Activated CD8-positive, alpha-beta T cell treated with anti-CD3 and anti-CD28 coated beads, Interleukin-2, amount 10 ng/mL, durations not matched to agents 7 days and 5 days (primary cell): ENCODE measurements at regions not wholly inside any gene's neighbourhood (a gene's known extent, or its start where the extent isn't known, plus 50 kb on each side); places are given as distances from the start of the nearest gene placed in this dataset.
"Not testable (repeated sequence)": the region's sequence is repeated elsewhere in the genome, so short reads cannot be mapped to it uniquely, and the experiment has no call there.

Experiments
- ATAC-seq: fragments of 150-1000 bp; cut with Tn5 transposase; one replicate; pipeline ENCODE4 v1.10.0; 2021; ENCODE audit warnings: moderate library complexity
- CTCF ChIA-PET: fragments of 350-600 bp; sonication (Branson Sonifier 250); formaldehyde crosslinking; loops from one replicate; lab custom pipeline; 2021; ENCODE audit warnings: antibody characterized with exemption; lab: Charles Lee
- POLR2A ChIA-PET: fragments of 350-600 bp; sonication (Branson Sonifier 250); formaldehyde crosslinking; loops from one replicate; lab custom pipeline; 2021; ENCODE audit warnings: antibody characterized with exemption; lab: Charles Lee
- DNase-seq: peaks from one replicate; pipeline ENCODE4 v3.0.0-alpha.2; 2020
- H3K27ac Mint-ChIP-seq: one replicate; pipeline ENCODE4 v1.8.0; 2021; ENCODE audit warnings: mild to moderate bottlenecking, mixed read lengths
- H3K27me3 Mint-ChIP-seq: one replicate; pipeline ENCODE4 v1.8.0; 2021; ENCODE audit warnings: low read depth, mixed read lengths
- H3K36me3 Mint-ChIP-seq: one replicate; pipeline ENCODE4 v1.8.0; 2021; ENCODE audit warnings: low read depth, mixed read lengths
- H3K4me1 Mint-ChIP-seq: one replicate; pipeline ENCODE4 v1.8.0; 2021; ENCODE audit warnings: low read depth, mixed read lengths
- H3K4me3 Mint-ChIP-seq: one replicate; pipeline ENCODE4 v1.8.0; 2021; ENCODE audit warnings: mild to moderate bottlenecking, mixed read lengths
- H3K9me3 Mint-ChIP-seq: one replicate; pipeline ENCODE4 v1.8.0; 2022; ENCODE audit warnings: mixed read lengths; ENCODE audit not compliant: insufficient read depth

DNA sequence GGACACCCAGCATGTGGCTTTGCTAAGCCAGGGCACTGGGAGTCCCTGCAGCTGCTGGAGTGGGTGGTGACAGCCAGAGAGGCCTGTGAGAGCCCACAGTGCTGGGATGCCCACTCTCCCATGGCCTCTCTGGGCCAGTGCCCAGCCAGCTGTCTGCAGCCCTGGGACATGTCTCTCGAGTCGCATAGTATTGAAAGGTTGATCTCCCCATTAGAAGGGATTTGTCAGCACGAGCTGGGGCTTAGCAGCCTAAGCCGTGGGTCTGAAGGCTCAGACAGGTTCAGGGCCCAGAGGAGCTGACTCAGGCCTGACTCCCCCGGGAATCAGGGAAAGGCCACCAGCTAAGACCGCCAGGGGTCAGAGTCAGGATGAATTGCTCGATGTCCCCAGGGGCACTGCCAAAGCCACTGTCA is 53.5 kb downstream of the FOXD2 start:
- ChIA-PET POLR2A (no interaction called here), CTCF (no interaction called here)
- no peaks in the 10 kb centered on the region for H3K4me1 Mint-ChIP-seq
- H3K27me3 Mint-ChIP-seq = peaks cover 16% of the 10 kb centered on the region
- no peak overlapping the region for H3K27ac Mint-ChIP-seq
- no peaks in the 10 kb centered on the region for H3K36me3 Mint-ChIP-seq
- H3K9me3 Mint-ChIP-seq = no peaks in the 10 kb centered on the region
- no peak overlapping the region for H3K4me3 Mint-ChIP-seq
- no peak for ATAC-seq
- DNase-seq = no peak

DNA sequence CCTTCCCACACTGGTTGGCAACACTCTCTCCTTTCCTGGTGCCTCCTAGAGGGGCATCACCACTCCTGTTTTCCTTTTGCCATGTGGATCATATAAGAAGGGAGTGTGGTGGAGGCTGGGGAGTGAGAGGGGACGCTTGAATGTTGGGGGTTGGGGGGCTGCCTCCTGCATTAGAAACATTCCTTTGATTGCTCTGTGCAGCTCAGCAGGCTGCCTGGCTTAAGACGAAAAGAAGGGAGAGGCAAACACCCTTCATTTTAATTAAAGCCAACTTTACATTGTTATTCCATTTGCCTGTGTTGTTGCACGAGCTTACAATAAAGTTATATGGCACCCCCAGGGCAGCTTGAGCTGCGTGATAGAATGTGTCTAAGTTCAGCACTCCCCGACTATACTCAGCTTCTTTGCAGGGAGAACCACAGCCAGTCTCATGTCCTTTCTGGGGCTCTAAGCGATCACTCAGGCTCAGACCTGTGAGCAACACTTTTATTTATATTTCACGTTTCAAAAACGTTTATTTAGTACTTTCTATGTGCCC is 57.4 kb downstream of the FOXD2 start:
- ATAC-seq (no peak), DNase-seq (no peak)
- H3K27ac Mint-ChIP-seq = no peak overlapping the region
- H3K9me3 Mint-ChIP-seq = no peaks in the 10 kb centered on the region
- POLR2A ChIA-PET = no interaction called here
- H3K27me3 Mint-ChIP-seq = peaks cover 23% of the 10 kb centered on the region
- CTCF ChIA-PET = interaction anchor here (1.3 to 1.8 kb wide), 2 partner anchors 59 to 63 kb away, joined by 3 to 4 read pairs; no protein-coding TSS in a partner anchor
- no peaks in the 10 kb centered on the region for H3K36me3 Mint-ChIP-seq
- H3K4me3 Mint-ChIP-seq = no peak overlapping the region
- no peaks in the 10 kb centered on the region for H3K4me1 Mint-ChIP-seq

DNA sequence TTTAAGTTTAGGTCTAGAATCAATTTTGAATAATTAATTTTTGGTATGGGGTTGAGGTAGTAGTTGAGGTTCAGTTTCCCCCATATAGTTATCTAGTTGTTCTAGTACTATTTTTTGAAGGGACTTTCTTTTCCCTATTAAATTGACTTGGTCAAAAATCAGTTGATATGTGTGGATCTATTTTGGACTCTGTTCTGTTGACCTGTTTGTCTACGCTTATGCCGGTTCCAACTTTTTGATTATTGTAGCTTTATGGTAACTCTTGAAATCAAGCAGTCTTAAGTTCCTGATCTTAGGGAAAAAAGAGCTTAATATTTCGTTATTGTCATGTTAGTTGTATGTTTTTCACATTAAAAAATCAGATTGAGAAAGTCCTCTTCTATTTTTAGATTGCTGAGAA is 60.7 kb downstream of the FOXD2 start:
- ATAC-seq = no peak
- POLR2A ChIA-PET = no interaction called here
- H3K9me3 Mint-ChIP-seq = no peaks in the 10 kb centered on the region

DNA sequence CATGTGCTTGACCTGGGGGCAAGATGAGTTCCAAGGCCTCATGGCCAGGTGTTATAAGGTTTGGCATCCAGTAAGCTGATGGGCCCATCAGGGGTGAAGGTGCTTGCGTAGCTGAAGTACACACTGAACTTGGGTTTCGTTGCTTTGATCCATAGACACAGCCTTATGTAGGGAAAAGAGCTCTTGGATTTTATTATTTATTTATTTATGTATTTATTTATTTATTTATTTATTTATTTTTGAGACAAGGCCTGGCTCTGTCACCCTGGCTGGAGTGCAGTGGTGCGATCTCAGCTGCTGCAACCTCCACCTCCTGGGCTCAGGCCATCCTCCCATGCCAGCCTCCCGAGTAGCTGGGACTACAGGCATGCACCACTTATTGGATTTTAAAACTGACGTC is 63.2 kb downstream of the FOXD2 start:
- Mint-ChIP-seq H3K4me3 (no peak overlapping the region), H3K4me1 (no peaks in the 10 kb centered on the region), H3K36me3 (no peaks in the 10 kb centered on the region), H3K27me3 (peaks cover 29% of the 10 kb centered on the region), H3K9me3 (no peaks in the 10 kb centered on the region), H3K27ac (no peak overlapping the region)
- ATAC-seq (no peak), DNase-seq (no peak)
- CTCF ChIA-PET = interaction anchor here (0.7 to 1.2 kb wide), 4 partner anchors 16 to 225 kb away, joined by 3 to 4 read pairs (median 3); no protein-coding TSS in a partner anchor
- POLR2A ChIA-PET = no interaction called here

More for the DNA sequence above, 60.7 kb downstream of the FOXD2 start:
- no peak overlapping the region for H3K4me3 Mint-ChIP-seq
- H3K27me3 Mint-ChIP-seq = peaks cover 26% of the 10 kb centered on the region
- CTCF ChIA-PET = interaction anchor here (0.9 kb wide), 1 partner anchor 227 kb away, joined by 3 read pairs; no protein-coding TSS in a partner anchor
- H3K4me1 Mint-ChIP-seq = no peaks in the 10 kb centered on the region
- no peak overlapping the region for H3K27ac Mint-ChIP-seq
- no peaks in the 10 kb centered on the region for H3K36me3 Mint-ChIP-seq
- no peak for DNase-seq

DNA sequence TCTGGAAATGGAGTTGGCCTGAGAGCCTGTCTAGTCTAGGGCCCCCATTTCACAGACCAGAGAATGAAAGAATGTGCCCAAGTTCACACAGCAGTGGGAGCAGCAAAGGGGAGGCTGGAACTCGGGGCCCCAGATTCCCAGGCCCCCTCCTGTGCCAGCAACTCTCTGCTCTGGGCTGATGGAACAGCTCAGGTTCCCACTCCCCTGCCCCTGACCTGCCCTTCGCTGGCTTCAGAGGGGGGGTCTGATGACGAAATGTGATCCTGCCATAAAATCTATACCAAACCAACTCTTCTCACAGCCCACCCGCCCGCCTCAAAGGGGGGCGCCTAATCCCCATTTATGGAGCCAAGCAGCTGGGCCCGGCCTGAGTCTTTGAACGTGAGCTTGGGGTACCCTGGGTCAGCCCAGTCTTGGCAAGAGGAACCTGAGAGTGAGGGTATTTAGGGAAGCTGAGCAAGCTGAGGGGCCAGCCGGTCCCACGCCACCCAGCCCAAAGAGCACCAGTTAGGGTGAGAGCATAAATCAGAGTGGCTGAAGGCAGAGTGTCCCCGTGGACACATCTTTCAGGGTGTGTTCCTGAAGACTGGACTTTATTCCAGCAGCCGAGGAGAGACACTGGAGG is 65.0 kb downstream of the FOXD2 start:
- CTCF ChIA-PET = no interaction called here
- no peaks in the 10 kb centered on the region for H3K9me3 Mint-ChIP-seq

DNA sequence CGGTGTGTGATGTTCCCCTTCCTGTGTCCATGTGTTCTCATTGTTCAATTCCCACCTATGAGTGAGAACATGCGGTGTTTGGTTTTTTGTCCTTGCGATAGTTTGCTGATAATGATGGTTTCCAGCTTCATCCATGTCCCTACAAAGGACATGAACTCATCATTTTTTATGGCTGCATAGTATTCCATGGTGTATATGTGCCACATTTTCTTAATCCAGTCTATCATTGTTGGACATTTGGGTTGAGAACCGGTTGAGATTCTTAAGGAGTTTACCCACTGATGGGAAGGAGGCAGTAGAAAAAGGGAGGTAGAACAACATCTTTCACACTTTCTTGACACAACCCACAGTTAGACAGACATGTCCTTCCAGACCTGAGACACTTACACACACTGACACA is 67.0 kb downstream of the FOXD2 start:
- H3K9me3 Mint-ChIP-seq, ATAC-seq, DNase-seq, POLR2A ChIA-PET, H3K4me3 Mint-ChIP-seq, CTCF ChIA-PET, H3K4me1 Mint-ChIP-seq, H3K27ac Mint-ChIP-seq, H3K36me3 Mint-ChIP-seq: not testable (repeated sequence)
- H3K27me3 Mint-ChIP-seq = peaks cover 47% of the 10 kb centered on the region

More for the DNA sequence above, 65.0 kb downstream of the FOXD2 start:
- H3K27me3 Mint-ChIP-seq = peaks cover 39% of the 10 kb centered on the region
- POLR2A ChIA-PET = no interaction called here
- DNase-seq = no peak
- H3K27ac Mint-ChIP-seq = no peak overlapping the region
- no peaks in the 10 kb centered on the region for H3K36me3 Mint-ChIP-seq
- ATAC-seq = no peak
- H3K4me3 Mint-ChIP-seq = no peak overlapping the region
- H3K4me1 Mint-ChIP-seq = no peaks in the 10 kb centered on the region

DNA sequence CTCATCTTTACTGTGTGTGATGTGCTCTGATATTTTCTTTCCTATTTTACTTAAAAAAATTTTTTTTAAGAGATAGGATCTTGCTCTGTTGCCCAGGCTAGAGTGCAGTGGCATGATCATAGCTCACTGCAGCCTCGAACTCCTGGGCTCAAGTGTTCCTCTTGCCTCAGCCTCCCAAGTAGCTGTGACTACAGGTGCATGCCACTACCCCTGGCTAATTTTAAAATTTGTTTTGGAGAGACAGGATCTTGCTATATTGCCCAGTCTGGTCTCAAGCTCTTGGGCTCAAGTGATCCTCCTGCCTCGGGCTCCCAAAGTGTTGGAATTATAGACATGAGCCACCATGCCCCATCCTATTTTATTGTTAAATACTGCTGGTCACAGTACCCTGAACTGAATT is 67.4 kb downstream of the FOXD2 start:
- ChIA-PET POLR2A (no interaction called here), CTCF (no interaction called here)
- Mint-ChIP-seq H3K27ac (no peak overlapping the region), H3K9me3 (no peaks in the 10 kb centered on the region), H3K27me3 (peaks cover 51% of the 10 kb centered on the region), H3K36me3 (no peaks in the 10 kb centered on the region), H3K4me3 (no peak overlapping the region), H3K4me1 (no peaks in the 10 kb centered on the region)
- ATAC-seq (no peak), DNase-seq (no peak)

DNA sequence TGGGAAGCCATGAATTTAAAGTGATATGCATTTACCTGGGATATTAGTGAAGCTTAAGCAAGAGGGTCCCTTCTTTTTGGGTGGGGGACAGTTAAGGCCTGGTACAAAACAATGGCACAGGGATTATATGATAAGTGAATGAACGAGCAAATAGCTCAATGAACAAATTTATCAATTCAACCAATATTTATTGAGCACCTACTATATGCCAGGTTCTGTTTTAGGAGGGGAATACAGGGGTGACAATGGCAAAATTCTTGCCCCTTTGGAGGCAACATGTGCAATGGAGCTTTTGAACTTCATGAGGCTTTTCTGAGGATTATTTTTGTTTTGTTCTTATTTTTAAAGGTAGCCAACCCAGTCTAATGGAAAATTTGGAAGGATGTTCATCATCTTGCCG is 68.2 kb downstream of the FOXD2 start:
- no peak overlapping the region for H3K4me3 Mint-ChIP-seq
- ATAC-seq = no peak
- no peak for DNase-seq
- ChIA-PET POLR2A (no interaction called here), CTCF (interaction anchor here (1.0 to 1.1 kb wide), 2 partner anchors 68 to 204 kb away, joined by 3 read pairs; partner anchors contain the start of gene FOXD2)
- H3K27ac Mint-ChIP-seq = no peak overlapping the region
- H3K9me3 Mint-ChIP-seq = no peaks in the 10 kb centered on the region
- no peaks in the 10 kb centered on the region for H3K36me3 Mint-ChIP-seq
- H3K27me3 Mint-ChIP-seq = peaks cover 53% of the 10 kb centered on the region
- H3K4me1 Mint-ChIP-seq = no peaks in the 10 kb centered on the region

DNA sequence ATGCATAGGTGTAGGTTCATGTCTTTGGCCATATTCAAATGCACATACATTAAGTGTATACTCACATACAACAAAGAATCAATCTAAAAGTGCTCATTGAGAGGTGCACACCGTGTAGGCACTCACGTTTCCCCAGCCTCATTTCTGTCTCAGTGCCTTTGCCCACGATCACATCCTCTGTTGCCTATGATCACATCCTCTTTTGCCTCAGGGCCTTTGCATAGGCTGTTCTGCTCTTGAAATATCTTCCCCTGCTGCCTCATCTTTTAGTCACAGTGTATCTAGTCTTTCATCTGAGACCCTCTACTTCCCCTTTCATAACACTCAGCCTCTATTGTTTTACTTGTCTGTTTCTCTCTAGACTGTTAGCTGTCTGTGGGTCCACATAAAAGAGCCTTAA is 69.3 kb downstream of the FOXD2 start:
- no peak overlapping the region for H3K4me3 Mint-ChIP-seq
- no peak for DNase-seq
- H3K27me3 Mint-ChIP-seq = peaks cover 57% of the 10 kb centered on the region
- ATAC-seq = no peak
- ChIA-PET POLR2A (interaction anchor here (0.8 kb wide), 1 partner anchor 79 kb away, joined by 3 read pairs; no protein-coding TSS in a partner anchor), CTCF (interaction anchor here (1.1 to 1.3 kb wide), 2 partner anchors 69 to 71 kb away, joined by 4 to 6 read pairs; partner anchors contain the start of gene FOXD2)
- H3K4me1 Mint-ChIP-seq = no peaks in the 10 kb centered on the region
- H3K36me3 Mint-ChIP-seq = no peaks in the 10 kb centered on the region
- no peaks in the 10 kb centered on the region for H3K9me3 Mint-ChIP-seq
- no peak overlapping the region for H3K27ac Mint-ChIP-seq

DNA sequence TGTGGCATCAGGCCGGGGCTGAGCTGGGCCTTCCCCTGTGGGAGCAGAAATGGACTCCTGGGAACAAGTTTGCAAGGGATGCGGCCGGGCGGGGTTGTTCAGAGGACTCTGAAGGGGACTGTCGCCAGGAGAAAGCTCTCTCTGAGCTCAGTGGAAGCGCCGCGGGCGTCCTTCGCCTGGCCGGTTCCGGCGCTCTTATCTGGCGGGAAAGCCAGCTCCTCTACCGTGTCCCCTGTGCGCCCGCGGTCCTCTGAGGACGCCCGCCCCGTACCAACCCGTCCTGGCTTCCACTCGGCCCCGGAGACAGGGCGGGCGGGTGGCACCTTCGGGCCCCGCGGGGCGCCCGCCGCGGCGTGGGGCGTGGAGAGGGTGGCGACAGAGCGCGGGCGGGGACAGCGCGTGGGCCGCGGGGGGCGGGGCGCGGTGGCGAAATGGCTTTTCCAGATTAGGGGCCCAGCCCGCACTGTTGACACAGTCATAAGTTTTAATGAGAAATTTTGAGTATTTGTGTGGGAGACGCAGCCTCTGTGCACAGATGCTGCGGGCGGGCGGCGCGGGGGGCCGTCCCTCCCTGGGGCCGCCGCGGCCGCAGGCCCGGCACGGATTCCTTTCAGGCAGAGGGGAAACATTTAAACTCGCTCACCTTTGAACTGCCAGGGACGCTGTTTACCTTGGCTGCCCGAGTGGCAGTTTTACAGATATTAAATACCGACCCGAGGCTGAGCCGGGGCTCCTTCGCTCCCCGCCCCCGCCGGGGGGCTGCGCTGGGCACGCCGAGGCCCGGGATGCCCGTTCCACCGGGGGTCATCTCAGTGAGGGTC is 70.2 kb downstream of the FOXD2 start:
- ChIA-PET CTCF (interaction anchor here (1.1 to 1.3 kb wide), 2 partner anchors 70 to 72 kb away, joined by 4 to 6 read pairs; partner anchors contain the start of gene FOXD2), POLR2A (interaction anchor here (0.8 kb wide), 1 partner anchor 80 kb away, joined by 3 read pairs; no protein-coding TSS in a partner anchor)
- no peaks in the 10 kb centered on the region for H3K4me1 Mint-ChIP-seq
- H3K9me3 Mint-ChIP-seq = no peaks in the 10 kb centered on the region
- H3K27me3 Mint-ChIP-seq = peaks cover 61% of the 10 kb centered on the region
- H3K36me3 Mint-ChIP-seq = no peaks in the 10 kb centered on the region
- DNase-seq (no peak), ATAC-seq (peak; percentile 59)
- H3K27ac Mint-ChIP-seq = no peak overlapping the region
- H3K4me3 Mint-ChIP-seq = no peak overlapping the region

DNA sequence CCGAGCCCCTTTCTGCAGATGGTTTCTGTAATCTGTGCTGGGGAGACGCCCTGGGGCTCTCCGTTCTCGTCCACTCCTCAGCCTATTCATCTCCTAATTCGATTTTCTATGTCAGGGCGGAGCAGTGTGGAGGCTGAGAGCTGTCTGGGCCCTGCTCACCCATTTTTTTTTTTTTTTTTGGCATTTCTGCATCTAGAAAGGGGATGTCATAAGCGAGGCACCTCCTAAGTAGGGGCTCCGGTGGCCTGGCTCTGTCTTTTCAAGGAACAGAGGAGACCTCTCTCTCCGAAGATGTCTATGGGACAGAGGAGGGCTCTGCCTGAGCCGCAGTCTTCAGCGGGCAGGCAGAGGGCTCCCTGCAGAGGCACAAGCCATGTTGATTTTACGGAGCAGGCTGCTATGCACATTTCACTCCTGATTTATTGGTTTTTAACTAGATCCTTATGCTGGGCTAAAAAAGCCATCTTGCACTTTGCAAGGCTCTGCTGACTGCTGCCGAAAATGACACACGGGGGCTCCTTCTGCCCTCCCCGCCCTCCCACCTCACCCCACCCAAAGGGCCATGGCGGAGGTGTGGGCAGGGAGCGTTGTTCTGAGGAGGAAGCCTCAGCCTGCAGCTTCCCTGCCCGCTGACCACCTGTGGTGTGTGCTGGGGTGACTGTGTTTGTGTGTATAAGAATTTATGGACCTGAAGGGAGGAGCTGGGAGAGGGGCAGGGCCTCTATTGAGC is 71.0 kb downstream of the FOXD2 start:
- H3K4me1 Mint-ChIP-seq = no peaks in the 10 kb centered on the region
- no peak overlapping the region for H3K4me3 Mint-ChIP-seq
- POLR2A ChIA-PET = no interaction called here
- CTCF ChIA-PET = no interaction called here
- H3K27me3 Mint-ChIP-seq = peaks cover 59% of the 10 kb centered on the region
- no peak for ATAC-seq
- no peaks in the 10 kb centered on the region for H3K36me3 Mint-ChIP-seq
- H3K9me3 Mint-ChIP-seq = no peaks in the 10 kb centered on the region
- no peak overlapping the region for H3K27ac Mint-ChIP-seq
- DNase-seq = no peak
